A549 (cell line): ENCODE measurements at regions not wholly inside any gene's neighbourhood (a gene's known extent, or its start where the extent isn't known, plus 50 kb on each side); places are given as distances from the start of the nearest gene placed in this dataset.

Experiments used
- ATAC-seq, 2 experiments: fragments of 200-7000 bp in 1 of 2; fragments of >200 bp in 1 of 2; cut with Nextera tagmentation in 1 of 2; cut with Tn5 transposase in 1 of 2; 3 replicates each; pipeline versions ENCODE4 v1.8.0 to v1.9.1; 2018 to 2020; ENCODE audit warnings: mild to moderate bottlenecking in 1 of 2, moderate library complexity in 1 of 2
- CTCF ChIA-PET: fragments of 300-600 bp; sonication (Branson Sonifier 250); formaldehyde crosslinking; extraction: SDS; loops from one replicate; lab custom pipeline; 2021; ENCODE audit warnings: antibody characterized with exemption, inconsistent platforms; lab: Yijun Ruan, JAX
- POLR2A ChIA-PET: fragments of 350-600 bp; formaldehyde crosslinking; extraction: SDS; loops from one replicate; lab custom pipeline; 2021; ENCODE audit warnings: antibody characterized with exemption, inconsistent platforms; lab: Yijun Ruan, JAX
- DNase-seq, 2 experiments: peaks; one replicate each; pipeline versions ENCODE4 v3.0.0 to v3.0.0-alpha.2; 2011 to 2016; ENCODE audit warnings: low read depth in 1 of 2, low spot score in 1 of 2
- FAIRE-seq: peaks from 2 replicates; lab custom pipeline; 2011; peaks lifted over from hg19 to GRCh38; lab: Jason Lieb, UNC
- H3K27ac ChIP-seq, 2 experiments: fragments of >200 bp; sonication (Bioruptor Twin); formaldehyde crosslinking; 3 replicates each; pipeline ENCODE4 v1.5.1; 2016 to 2017
- H3K4me1 ChIP-seq: fragments of >200 bp; sonication (Bioruptor Twin); formaldehyde crosslinking; 3 replicates; pipeline ENCODE4 v1.6.1; 2016
- H3K4me2 ChIP-seq: fragments of >200 bp; sonication (Bioruptor Twin); formaldehyde crosslinking; 3 replicates; pipeline ENCODE4 v1.6.1; 2016
- H3K4me3 ChIP-seq: fragments of >200 bp; sonication (Bioruptor Twin); formaldehyde crosslinking; 3 replicates; pipeline ENCODE4 v1.5.1; 2016
- H3K9me3 ChIP-seq: fragments of >200 bp; sonication (Bioruptor Twin); formaldehyde crosslinking; 3 replicates; pipeline ENCODE4 v1.6.1; 2016
- CBX2 ChIP-seq: fragments of 200-600 bp; sonication (generic); IDR thresholded peaks from 2 replicates; pipeline ENCODE4 v1.6.1; 2016; ENCODE audit warnings: low read depth, mild to moderate bottlenecking, borderline replicate concordance
- CHD2 ChIP-seq: fragments of 150-350 bp; IDR thresholded peaks from 2 replicates; pipeline ENCODE4 v1.6.1; 2014; ENCODE audit warnings: low read length; ENCODE audit not compliant: partially characterized antibody
- ESRRA ChIP-seq: fragments of 150-350 bp; IDR thresholded peaks from 2 replicates; pipeline ENCODE4 v1.6.1; 2014; ENCODE audit warnings: mild to moderate bottlenecking, low read length, borderline replicate concordance
- FOSL2 ChIP-seq, 2 experiments: fragments of 450-650 bp in 1 of 2; fragments of >200 bp in 1 of 2; sonication (Bioruptor Twin) in 1 of 2; formaldehyde crosslinking; IDR thresholded peaks; 2 replicates each; pipeline versions ENCODE4 v1.5.0 to v1.6.1; 2016 to 2020; ENCODE audit warnings: mild to moderate bottlenecking in 1 of 2, moderate library complexity in 1 of 2
- FOXS1 ChIP-seq: fragments of 250-450 bp; sonication (Bioruptor Pico); IDR thresholded peaks from 2 replicates; pipeline ENCODE4 v1.5.0; 2020; ENCODE audit warnings: mild to moderate bottlenecking, moderate library complexity
- HDAC2 ChIP-seq: fragments of 200-600 bp; sonication (generic); IDR thresholded peaks from 2 replicates; pipeline ENCODE4 v1.6.1; 2016
- HEYL ChIP-seq: fragments of 250-450 bp; sonication (Bioruptor Pico); IDR thresholded peaks from 2 replicates; pipeline ENCODE4 v1.8.0; 2021; ENCODE audit warnings: mild to moderate bottlenecking, moderate library complexity
- KDM1A ChIP-seq: fragments of 200-600 bp; sonication (generic); IDR thresholded peaks from 2 replicates; pipeline ENCODE4 v1.6.1; 2016; ENCODE audit warnings: low read depth, mild to moderate bottlenecking
- NR3C1 ChIP-seq: fragments of >200 bp; sonication (Bioruptor Twin); formaldehyde crosslinking; IDR thresholded peaks from 3 replicates; pipeline ENCODE4 v1.6.1; 2017
- PHF8 ChIP-seq: fragments of 200-600 bp; sonication (generic); IDR thresholded peaks from 2 replicates; pipeline ENCODE4 v1.6.1; 2016; ENCODE audit warnings: low read depth, mild to moderate bottlenecking, antibody characterized with exemption, moderate library complexity, borderline replicate concordance
- POLR2AphosphoS2 ChIP-seq: conservative IDR thresholded peaks from 2 replicates; pipeline ENCODE4 v1.6.1; 2012; ENCODE audit warnings: low read length, improper control_type of control experiment, inconsistent platforms
- RAD21 ChIP-seq, 2 experiments: fragments of >200 bp in 1 of 2; sonication (Bioruptor Twin) in 1 of 2; formaldehyde crosslinking in 1 of 2; IDR thresholded peaks in 1 of 2; conservative IDR thresholded peaks in 1 of 2; 2 replicates in 1 of 2; 3 replicates in 1 of 2; pipeline ENCODE4 v1.6.1; 2012 to 2018; ENCODE audit warnings: inconsistent platforms in 1 of 2
- RNF2 ChIP-seq: fragments of 200-600 bp; sonication (generic); IDR thresholded peaks from 2 replicates; pipeline ENCODE4 v1.6.1; 2016; ENCODE audit warnings: low read depth, mild to moderate bottlenecking, antibody characterized with exemption, moderate library complexity, borderline replicate concordance
- SREBF2 ChIP-seq: fragments of 450-650 bp; IDR thresholded peaks from 2 replicates; pipeline ENCODE4 v1.6.1; 2014; ENCODE audit warnings: mild to moderate bottlenecking, moderate library complexity
- ZFP36 ChIP-seq: fragments of 450-650 bp; IDR thresholded peaks from 2 replicates; pipeline ENCODE4 v1.6.1; 2014; ENCODE audit warnings: borderline replicate concordance; ENCODE audit not compliant: partially characterized antibody
- WGBS: methylation state at CpG from one replicate; pipeline ENCODE4 v1.1.6; 2017; ENCODE audit errors: missing lambda C conversion rate; 5-methylcytosine and 5-hydroxymethylcytosine counted together
- TF ChIP-seq, protein P1 (sequence below): IDR thresholded peaks from 2 replicates; pipeline ENCODE4 v1.6.1; 2012
- TF ChIP-seq, protein P2 (sequence below): IDR thresholded peaks from 2 replicates; pipeline ENCODE4 v1.6.1; 2012
- TF ChIP-seq, protein P3 (sequence below): fragments of 250-450 bp; sonication (Bioruptor Pico); IDR thresholded peaks from 2 replicates; pipeline ENCODE4 v1.5.0; 2021; ENCODE audit warnings: mild to moderate bottlenecking, moderate library complexity, borderline replicate concordance
- TF ChIP-seq, protein P4 (sequence below): fragments of 250-450 bp; sonication (Bioruptor Pico); IDR thresholded peaks from 2 replicates; pipeline ENCODE4 v1.5.0; 2020; ENCODE audit warnings: low read depth, mild to moderate bottlenecking, moderate library complexity

DNA sequence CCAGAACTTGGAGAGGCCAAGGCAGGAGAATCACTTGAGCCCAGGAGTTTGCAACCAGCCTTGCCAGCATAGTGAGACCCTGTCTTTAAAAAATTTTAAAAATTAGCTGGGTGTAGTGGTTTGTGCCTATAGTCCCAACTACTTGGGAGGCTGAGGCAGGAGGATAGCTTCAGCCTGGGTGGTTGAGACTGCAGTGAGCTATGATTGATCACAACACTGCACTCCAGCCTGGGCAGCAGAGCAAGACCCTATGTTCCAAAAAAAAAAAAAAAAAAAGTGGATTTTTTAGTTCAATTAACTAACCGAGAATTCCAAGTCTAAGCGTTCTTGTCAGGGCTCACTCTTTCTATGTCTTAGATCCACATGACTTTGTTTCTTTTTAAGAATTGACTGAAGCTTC, 130.3 kb upstream of the NRIP1 start (continued):
- TF ChIP-seq PHF8 (no peak), KDM1A (no peak), NR3C1 (no peak), RAD21 (conservative IDR thresholded peaks at IDR 0.05 in 1 of 2, IDR thresholded peaks at IDR 0.05 in 1 of 2) (no peak), ZFP36 (no peak), CHD2 (no peak), FOXS1 (no peak)

DNA sequence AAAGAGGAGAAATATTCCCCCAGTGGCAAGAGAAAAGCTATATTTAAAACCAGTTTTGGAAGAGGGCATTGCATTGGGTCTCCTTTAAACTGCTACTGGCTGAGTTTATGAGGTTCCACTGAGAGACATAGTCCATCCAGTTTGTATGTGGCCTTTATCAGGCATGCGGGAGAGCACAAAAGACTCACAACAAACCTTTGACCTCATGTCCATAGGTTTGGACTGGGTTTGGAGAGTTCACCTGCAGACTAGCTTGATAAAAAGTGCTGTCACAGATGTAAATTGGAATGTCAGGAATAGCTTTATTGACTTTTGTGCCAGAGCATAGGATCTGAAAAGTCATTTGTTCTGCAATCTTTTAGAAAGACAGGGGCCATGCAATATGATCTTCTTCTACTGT, 131.0 kb upstream of the NRIP1 start:
- DNase-seq (no peak), ATAC-seq (no peak), FAIRE-seq (no peak)
- no peak overlapping the region for H3K27ac ChIP-seq
- CTCF ChIA-PET: interaction anchor here (0.6 to 1.2 kb wide), 2 partner anchors 124 to 287 kb away, joined by 3 read pairs; no protein-coding TSS in a partner anchor
- POLR2A ChIA-PET: no interaction called here
- TF ChIP-seq PHF8 (no peak), CBX2 (no peak), SREBF2 (no peak), HEYL (CRISPR knock-in tag) (no peak), KDM1A (no peak)
- TF ChIP-seq, protein P1, sequence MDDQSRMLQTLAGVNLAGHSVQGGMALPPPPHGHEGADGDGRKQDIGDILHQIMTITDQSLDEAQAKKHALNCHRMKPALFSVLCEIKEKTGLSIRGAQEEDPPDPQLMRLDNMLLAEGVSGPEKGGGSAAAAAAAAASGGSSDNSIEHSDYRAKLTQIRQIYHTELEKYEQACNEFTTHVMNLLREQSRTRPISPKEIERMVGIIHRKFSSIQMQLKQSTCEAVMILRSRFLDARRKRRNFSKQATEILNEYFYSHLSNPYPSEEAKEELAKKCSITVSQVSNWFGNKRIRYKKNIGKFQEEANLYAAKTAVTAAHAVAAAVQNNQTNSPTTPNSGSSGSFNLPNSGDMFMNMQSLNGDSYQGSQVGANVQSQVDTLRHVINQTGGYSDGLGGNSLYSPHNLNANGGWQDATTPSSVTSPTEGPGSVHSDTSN: no peak
- TF ChIP-seq, protein P2, sequence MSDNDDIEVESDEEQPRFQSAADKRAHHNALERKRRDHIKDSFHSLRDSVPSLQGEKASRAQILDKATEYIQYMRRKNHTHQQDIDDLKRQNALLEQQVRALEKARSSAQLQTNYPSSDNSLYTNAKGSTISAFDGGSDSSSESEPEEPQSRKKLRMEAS: no peak
- TF ChIP-seq, protein P3, sequence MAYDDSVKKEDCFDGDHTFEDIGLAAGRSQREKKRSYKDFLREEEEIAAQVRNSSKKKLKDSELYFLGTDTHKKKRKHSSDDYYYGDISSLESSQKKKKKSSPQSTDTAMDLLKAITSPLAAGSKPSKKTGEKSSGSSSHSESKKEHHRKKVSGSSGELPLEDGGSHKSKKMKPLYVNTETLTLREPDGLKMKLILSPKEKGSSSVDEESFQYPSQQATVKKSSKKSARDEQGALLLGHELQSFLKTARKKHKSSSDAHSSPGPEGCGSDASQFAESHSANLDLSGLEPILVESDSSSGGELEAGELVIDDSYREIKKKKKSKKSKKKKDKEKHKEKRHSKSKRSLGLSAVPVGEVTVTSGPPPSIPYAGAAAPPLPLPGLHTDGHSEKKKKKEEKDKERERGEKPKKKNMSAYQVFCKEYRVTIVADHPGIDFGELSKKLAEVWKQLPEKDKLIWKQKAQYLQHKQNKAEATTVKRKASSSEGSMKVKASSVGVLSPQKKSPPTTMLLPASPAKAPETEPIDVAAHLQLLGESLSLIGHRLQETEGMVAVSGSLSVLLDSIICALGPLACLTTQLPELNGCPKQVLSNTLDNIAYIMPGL (CRISPR knock-in tag): no peak
- H3K4me1 ChIP-seq: peaks cover 26% of the 10 kb centered on the region; the same call in 2 of the 3 replicates
- no peak overlapping the region for H3K4me3 ChIP-seq
- H3K4me2 ChIP-seq: no peak overlapping the region
- H3K9me3 ChIP-seq: no peaks in the 10 kb centered on the region
- WGBS: 80% methylated on average over 1 of the region's 1 CpG

DNA sequence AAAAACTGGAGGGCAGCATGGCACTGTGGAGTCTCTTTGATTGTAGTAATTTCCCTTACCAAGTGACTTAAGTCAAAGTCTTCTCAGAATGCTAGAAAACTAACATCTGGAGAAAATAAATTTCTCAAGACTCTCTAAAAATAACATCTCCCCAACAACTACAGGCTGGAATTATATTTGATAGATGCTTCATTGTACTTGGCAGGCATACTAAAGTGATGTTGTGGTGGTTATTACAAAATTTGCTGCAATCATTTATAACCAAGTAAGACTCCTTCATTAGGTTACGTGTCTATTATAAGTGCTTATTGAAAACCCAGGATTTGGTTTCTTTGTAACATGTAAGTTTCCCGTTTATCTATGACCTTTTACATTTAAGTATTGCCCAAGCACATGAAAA, 132.9 kb upstream of the NRIP1 start:
- Histone ChIP-seq H3K27ac (no peak overlapping the region), H3K9me3 (no peaks in the 10 kb centered on the region), H3K4me2 (no peak overlapping the region), H3K4me3 (no peak overlapping the region), H3K4me1 (peaks cover 21% of the 10 kb centered on the region; the same call in 2 of the 3 replicates)
- FAIRE-seq (no peak), DNase-seq (no peak), ATAC-seq (no peak)
- CTCF ChIA-PET: no interaction called here
- 88% methylated on average over 2 of the region's 2 CpGs for WGBS
- POLR2A ChIA-PET: no interaction called here
- TF ChIP-seq RNF2 (no peak), HDAC2 (no peak), FOSL2 (IDR thresholded peaks at IDR 0.05) (no peak), FOSL2 (CRISPR knock-in tag; IDR thresholded peaks at IDR 0.05) (no peak), ESRRA (no peak), POLR2AphosphoS2 (no peak), PHF8 (no peak)
- TF ChIP-seq, protein P4, sequence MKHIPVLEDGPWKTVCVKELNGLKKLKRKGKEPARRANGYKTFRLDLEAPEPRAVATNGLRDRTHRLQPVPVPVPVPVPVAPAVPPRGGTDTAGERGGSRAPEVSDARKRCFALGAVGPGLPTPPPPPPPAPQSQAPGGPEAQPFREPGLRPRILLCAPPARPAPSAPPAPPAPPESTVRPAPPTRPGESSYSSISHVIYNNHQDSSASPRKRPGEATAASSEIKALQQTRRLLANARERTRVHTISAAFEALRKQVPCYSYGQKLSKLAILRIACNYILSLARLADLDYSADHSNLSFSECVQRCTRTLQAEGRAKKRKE (CRISPR knock-in tag): no peak
